BE2C (cell line): ENCODE measurements at regions not wholly inside any gene's neighbourhood (a gene's known extent, or its start where the extent isn't known, plus 50 kb on each side); places are given as distances from the start of the nearest gene placed in this dataset.
A peak's percentile ranks its signal among the peaks of the same experiment; 100 is the strongest.

Experiments used
- DNase-seq: peaks from one replicate; pipeline ENCODE4 v3.0.0-alpha.2; 2020
- H3K27me3 ChIP-seq: fragments of 250-450 bp; sonication (Bioruptor Pico); 2 replicates; pipeline ENCODE4 v1.5.1; 2020; ENCODE audit warnings: mild to moderate bottlenecking
- H3K36me3 ChIP-seq: fragments of 250-450 bp; sonication (Bioruptor Pico); 2 replicates; pipeline ENCODE4 v1.5.1; 2020; ENCODE audit warnings: mild to moderate bottlenecking
- H3K4me1 ChIP-seq: fragments of 250-450 bp; sonication (Bioruptor Pico); 2 replicates; pipeline ENCODE4 v1.5.1; 2020
- H3K4me3 ChIP-seq: 2 replicates; pipeline ENCODE4 v1.5.1; 2011; ENCODE audit warnings: low read depth, low read length
- H3K9me3 ChIP-seq: fragments of 250-450 bp; sonication (Bioruptor Pico); 2 replicates; pipeline ENCODE4 v1.5.1; 2020
- CTCF ChIP-seq: IDR thresholded peaks from 2 replicates; pipeline ENCODE4 v1.5.1; 2012; ENCODE audit warnings: mild to moderate bottlenecking, low read depth, low read length

- no peak overlapping the region for H3K4me3 ChIP-seq
- TF ChIP-seq CTCF: peak; percentile 91
- peak; percentile 36 for DNase-seq
- H3K4me1 ChIP-seq: no peaks in the 10 kb centered on the region
- H3K9me3 ChIP-seq: no peaks in the 10 kb centered on the region
- H3K27me3 ChIP-seq: no peaks in the 10 kb centered on the region
- no peaks in the 10 kb centered on the region for H3K36me3 ChIP-seq
Measured at GRCh38 chr1:209513226-209513625, 70.3 kb upstream of the CAMK1G start.

- DNase-seq: peak; percentile 13
Measured at GRCh38 chr1:209516771-209517680, 66.5 kb upstream of the CAMK1G start.

GRCh38 chr1:209517681-209518050 is 65.8 kb upstream of the CAMK1G start:
- no peaks in the 10 kb centered on the region for H3K36me3 ChIP-seq
- H3K4me3 ChIP-seq: no peak overlapping the region
- H3K9me3 ChIP-seq: no peaks in the 10 kb centered on the region
- no peak for TF ChIP-seq CTCF
- peaks cover 5% of the 10 kb centered on the region; the same call in 1 of the 2 replicates for H3K27me3 ChIP-seq
- H3K4me1 ChIP-seq: no peaks in the 10 kb centered on the region
- no peak for DNase-seq

More at GRCh38 chr1:209516771-209517680, 66.5 kb upstream of the CAMK1G start:
- no peak overlapping the region for H3K4me3 ChIP-seq
- H3K36me3 ChIP-seq: no peaks in the 10 kb centered on the region
- H3K4me1 ChIP-seq: no peaks in the 10 kb centered on the region
- no peaks in the 10 kb centered on the region for H3K9me3 ChIP-seq
- H3K27me3 ChIP-seq: no peaks in the 10 kb centered on the region; the same call in 1 of the 2 replicates
- no peak for TF ChIP-seq CTCF

- Histone ChIP-seq H3K4me3 (no peak overlapping the region), H3K36me3 (no peaks in the 10 kb centered on the region), H3K27me3 (peaks cover 5% of the 10 kb centered on the region; the same call in 1 of the 2 replicates), H3K9me3 (no peaks in the 10 kb centered on the region), H3K4me1 (no peaks in the 10 kb centered on the region)
- no peak for TF ChIP-seq CTCF
- no peak for DNase-seq
Measured at GRCh38 chr1:209519786-209520185, 63.7 kb upstream of the CAMK1G start.

GRCh38 chr1:209522826-209523225 is 60.7 kb upstream of the CAMK1G start:
- no peak for TF ChIP-seq CTCF
- H3K4me1 ChIP-seq: no peaks in the 10 kb centered on the region
- DNase-seq: no peak
- no peaks in the 10 kb centered on the region for H3K9me3 ChIP-seq
- H3K27me3 ChIP-seq: peaks cover 5% of the 10 kb centered on the region
- H3K4me3 ChIP-seq: no peak overlapping the region
- H3K36me3 ChIP-seq: no peaks in the 10 kb centered on the region

GRCh38 chr1:209526137-209526536 is 57.4 kb upstream of the CAMK1G start:
- H3K27me3 ChIP-seq: peaks cover 5% of the 10 kb centered on the region
- no peaks in the 10 kb centered on the region for H3K4me1 ChIP-seq
- H3K9me3 ChIP-seq: no peaks in the 10 kb centered on the region
- no peaks in the 10 kb centered on the region for H3K36me3 ChIP-seq
- TF ChIP-seq CTCF: no peak
- H3K4me3 ChIP-seq: no peak overlapping the region
- DNase-seq: no peak
